Retinal pigment epithelial cell (primary cell): ENCODE measurements at regions not wholly inside any gene's neighbourhood (a gene's known extent, or its start where the extent isn't known, plus 50 kb on each side); places are given as distances from the start of the nearest gene placed in this dataset.
"Not testable (repeated sequence)": the region's sequence is repeated elsewhere in the genome, so short reads cannot be mapped to it uniquely, and the experiment has no call there.

Experiments
- DNase-seq: peaks from one replicate; pipeline ENCODE4 v3.0.0-alpha.2; 2010; ENCODE audit warnings: low read depth
- H3K4me3 ChIP-seq: 2 replicates; pipeline ENCODE4 v1.5.1; 2011; ENCODE audit warnings: mild to moderate bottlenecking, low read length, control low read depth, moderate library complexity
- TF ChIP-seq, protein P1 (sequence below): conservative IDR thresholded peaks from 2 replicates; pipeline ENCODE4 v1.5.1; 2011; ENCODE audit warnings: low read depth, low read length, control low read depth, inconsistent platforms

DNA sequence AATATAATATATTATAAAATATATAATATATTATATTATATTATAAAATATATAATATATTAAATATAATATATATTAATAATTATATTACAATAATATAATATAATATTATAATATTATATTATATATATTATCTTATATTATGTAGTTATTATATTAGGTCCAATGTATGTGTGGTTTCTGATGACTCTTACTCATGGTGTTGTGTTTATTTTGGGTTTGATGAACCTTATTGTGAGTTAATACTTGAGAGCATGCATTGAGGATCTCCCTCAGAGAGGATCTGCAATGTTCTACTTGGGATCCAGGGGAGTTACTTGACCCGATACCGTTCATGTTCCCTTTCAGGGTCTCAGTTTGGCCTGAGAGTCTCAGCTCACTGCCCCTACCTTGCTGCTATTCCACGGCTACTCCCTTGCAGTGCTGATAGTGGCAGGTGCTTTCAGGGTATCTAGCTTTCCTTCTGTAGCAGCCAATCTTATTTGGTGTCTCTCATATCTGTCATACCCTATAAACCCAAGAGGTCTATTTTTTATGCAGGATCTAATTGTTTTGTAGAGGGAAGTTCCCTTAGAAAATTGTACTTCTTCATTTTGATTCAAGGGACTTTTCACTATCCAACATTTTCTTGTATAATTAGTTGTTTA, 89.1 kb upstream of the ZDHHC17 start:
- no peak for DNase-seq
- TF ChIP-seq, protein P1, sequence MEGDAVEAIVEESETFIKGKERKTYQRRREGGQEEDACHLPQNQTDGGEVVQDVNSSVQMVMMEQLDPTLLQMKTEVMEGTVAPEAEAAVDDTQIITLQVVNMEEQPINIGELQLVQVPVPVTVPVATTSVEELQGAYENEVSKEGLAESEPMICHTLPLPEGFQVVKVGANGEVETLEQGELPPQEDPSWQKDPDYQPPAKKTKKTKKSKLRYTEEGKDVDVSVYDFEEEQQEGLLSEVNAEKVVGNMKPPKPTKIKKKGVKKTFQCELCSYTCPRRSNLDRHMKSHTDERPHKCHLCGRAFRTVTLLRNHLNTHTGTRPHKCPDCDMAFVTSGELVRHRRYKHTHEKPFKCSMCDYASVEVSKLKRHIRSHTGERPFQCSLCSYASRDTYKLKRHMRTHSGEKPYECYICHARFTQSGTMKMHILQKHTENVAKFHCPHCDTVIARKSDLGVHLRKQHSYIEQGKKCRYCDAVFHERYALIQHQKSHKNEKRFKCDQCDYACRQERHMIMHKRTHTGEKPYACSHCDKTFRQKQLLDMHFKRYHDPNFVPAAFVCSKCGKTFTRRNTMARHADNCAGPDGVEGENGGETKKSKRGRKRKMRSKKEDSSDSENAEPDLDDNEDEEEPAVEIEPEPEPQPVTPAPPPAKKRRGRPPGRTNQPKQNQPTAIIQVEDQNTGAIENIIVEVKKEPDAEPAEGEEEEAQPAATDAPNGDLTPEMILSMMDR, result no peak
- H3K4me3 ChIP-seq, result no peak overlapping the region

DNA sequence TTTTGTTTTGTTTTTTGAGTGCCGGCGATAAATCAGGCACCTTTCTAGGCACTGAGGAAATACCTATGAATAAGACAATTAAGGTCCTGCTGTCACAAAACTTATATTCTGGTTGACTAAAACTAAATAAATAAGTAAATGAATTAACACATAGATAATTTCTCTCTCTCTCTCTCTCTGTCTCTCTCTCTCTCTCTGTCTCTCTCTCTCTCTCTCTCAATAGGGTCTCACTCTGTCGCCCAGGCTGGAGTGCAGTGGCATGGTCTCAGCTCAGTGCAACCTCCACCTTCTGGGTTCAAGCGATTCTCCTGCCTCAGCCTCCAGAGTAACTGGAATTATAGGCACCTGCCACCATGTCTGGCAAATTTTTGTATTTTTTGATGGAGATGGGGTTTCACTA, 87.7 kb upstream of the ZDHHC17 start:
- DNase-seq, H3K4me3 ChIP-seq: not testable (repeated sequence)

DNA sequence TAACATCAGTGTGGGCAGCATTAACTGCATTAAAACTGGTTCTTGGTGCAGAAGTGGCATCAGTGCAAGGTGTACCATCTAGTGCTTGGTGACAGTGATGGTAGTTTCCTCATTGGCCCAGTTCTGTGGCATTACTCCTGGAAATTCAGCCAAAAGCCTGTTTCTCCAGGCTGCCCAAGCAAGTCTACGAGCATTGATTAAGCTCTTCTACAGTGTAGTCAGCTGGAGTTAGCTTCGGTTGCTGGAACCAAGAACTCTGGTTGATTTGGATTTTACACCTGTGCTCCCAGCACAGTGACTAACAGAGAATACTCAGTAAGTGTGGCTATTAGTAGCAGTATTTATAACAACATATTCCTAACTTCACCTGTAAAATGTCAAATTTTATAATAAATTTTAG, 84.9 kb upstream of the ZDHHC17 start:
- TF ChIP-seq, protein P1, result no peak
- no peak for DNase-seq
- no peak overlapping the region for H3K4me3 ChIP-seq

DNA sequence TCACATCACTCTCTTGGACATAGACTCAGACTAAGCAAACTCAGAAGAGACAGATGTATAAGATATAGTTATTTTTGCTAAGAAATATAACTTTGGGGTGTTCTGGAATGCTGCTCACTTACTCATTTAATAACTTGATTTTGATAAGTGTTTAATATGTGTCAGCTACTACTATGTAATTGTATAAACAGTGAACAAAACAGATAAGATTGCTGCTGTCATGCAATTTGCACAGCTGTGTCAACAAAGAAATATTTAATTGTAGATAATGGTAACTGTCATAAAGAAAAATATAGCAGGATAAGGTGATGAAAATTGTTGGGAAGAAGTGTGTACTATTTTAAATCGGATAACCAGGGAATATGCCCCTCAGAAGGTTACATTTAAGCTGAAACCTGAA, 84.1 kb upstream of the ZDHHC17 start:
- DNase-seq, result no peak
- TF ChIP-seq, protein P1, result no peak
- H3K4me3 ChIP-seq, result no peak overlapping the region

DNA sequence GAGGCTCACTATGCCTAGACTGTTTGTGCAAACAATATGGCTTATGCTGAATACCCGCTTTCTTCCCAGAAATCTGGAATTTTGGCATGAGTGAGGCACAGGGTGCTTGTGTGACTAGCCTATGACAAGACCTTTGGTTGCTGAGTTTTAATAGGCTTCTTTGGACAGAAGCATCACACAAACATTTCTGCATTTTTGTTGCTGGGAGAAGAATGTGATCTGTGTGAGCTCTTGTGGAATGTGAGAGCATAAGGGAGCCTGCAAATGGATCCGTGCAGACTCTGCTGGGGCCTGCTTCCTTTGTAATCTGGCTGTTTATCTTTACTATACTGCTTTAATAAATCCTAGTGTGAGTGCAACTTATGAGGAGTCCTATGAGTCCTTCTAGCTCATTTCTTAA, 83.0 kb upstream of the ZDHHC17 start:
- H3K4me3 ChIP-seq, result no peak overlapping the region
- TF ChIP-seq, protein P1, result no peak
- peak; percentile 51 for DNase-seq

DNA sequence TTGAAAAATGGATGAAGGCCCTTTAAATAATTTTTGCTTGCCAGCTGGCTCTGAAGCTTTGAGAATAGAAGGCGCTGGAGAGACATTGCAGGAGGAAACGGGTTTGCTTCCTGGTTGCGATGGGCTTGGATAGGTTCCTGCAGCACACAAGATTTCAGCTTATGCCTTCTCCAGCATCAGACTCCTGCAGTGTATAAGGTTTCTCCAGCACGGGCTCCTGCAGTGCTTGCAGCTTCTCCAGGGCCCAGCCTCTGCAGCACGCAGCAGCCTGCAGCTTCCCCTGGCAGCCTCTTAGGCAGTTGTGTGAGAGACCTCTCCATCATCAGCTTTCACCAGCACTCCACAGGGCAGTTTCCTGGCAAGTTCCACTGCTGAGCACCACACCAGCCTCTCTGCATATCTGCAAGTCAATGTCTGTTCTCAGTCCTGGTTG, 78.7 kb upstream of the ZDHHC17 start:
- no peak for DNase-seq
- no peak overlapping the region for H3K4me3 ChIP-seq

DNA sequence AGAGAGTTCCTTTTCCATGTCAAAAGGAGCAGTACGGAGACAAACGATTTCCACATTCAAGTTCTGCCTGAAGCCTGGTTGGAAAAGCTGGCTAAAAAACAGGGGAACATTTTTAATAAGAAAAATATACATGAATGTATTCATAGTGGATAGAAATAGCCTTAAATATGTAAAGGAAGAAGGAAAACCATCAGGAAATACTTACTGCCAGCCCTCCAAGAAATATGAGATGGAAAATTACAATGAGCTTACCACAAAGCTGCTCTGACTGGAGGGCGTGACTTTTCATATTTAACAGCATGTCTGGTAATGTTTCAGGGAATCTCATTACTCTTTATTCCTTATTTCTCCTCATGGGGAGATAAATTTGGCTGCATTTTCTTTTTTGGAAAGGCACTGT, 75.9 kb upstream of the ZDHHC17 start:
- TF ChIP-seq, protein P1, result no peak
- H3K4me3 ChIP-seq, result no peak overlapping the region
- DNase-seq, result no peak

More for the DNA sequence above, 78.7 kb upstream of the ZDHHC17 start:
- TF ChIP-seq, protein P1, result no peak
